ENCODE measurements at regions not wholly inside any gene's neighbourhood (a gene's known extent, or its start where the extent isn't known, plus 50 kb on each side); places are given as distances from the start of the nearest gene placed in this dataset.

GRCh38 chr9:777978-778377, 63.5 kb upstream of the DMRT1 start:
- no peak for DNase-seq

GRCh38 chr9:784202-784601, 57.3 kb upstream of the DMRT1 start:
- DNase-seq: no peak

DNA sequence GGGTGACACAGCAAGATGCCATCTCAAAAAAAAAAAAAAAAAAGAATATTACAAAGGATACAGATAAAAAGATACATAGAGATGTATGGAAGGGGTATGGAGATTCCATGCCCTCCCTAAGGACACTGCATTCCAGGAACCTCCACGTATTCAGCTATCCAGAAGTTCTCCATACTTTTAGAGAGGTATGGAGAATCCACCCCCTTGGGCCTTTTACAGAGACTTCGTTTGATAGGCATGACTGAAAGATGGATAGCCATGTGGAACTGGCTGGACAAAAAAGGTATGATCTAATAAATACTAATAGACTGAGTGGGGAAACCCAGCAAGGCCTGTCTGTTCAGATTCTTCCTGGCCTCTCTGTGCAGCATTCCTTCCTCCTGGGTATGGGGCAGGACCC, 56.6 kb upstream of the DMRT1 start:
- no peak for DNase-seq

- no peak for DNase-seq
Measured at GRCh38 chr9:785997-786396, 55.5 kb upstream of the DMRT1 start.

GRCh38 chr9:786405-786804, 55.1 kb upstream of the DMRT1 start:
- no peak for DNase-seq

DNA sequence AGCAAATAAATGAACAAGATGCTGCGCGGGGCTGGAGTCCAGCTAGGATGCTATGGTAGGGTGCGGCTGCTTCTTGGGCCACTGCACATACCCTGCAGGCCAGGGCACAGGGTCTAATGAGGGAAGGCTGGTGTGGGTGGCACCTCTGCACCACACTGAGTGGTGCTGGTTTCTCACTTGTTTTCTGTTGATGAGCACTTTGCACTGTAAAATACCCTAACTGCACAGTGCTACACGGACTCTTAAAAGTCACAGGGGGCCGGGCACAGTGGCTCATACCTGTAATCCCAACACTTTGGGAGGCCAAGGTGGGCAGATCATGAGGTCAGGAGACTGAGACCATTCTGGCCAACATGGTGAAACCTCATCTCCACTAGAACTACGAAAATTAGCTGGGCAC, 52.7 kb upstream of the DMRT1 start:
- no peak for DNase-seq

All from NCI-H1436 (cell line).